HepG2 (cell line): ENCODE measurements at regions not wholly inside any gene's neighbourhood (a gene's known extent, or its start where the extent isn't known, plus 50 kb on each side); places are given as distances from the start of the nearest gene placed in this dataset.

Experiments
- ATAC-seq: fragments of 200-7000 bp; cut with Tn5 transposase; 3 replicates; pipeline ENCODE4 v1.9.1; 2020; ENCODE audit warnings: mild to moderate bottlenecking, moderate library complexity
- BruUV-seq: library from RNA; stranded (reverse); fragments of 400-500 nt; replicated peaks from 2 replicates; lab custom pipeline; 2021; lab: Mats Ljungman, UMichigan
- CTCF ChIA-PET: fragments of 300-600 bp; formaldehyde crosslinking; extraction: SDS; loops from one replicate; lab custom pipeline; 2021; ENCODE audit warnings: low total read pairs, inconsistent platforms, low intra/inter-chr PET ratio; lab: Yijun Ruan, JAX
- POLR2A ChIA-PET: fragments of 350-600 bp; sonication (Branson Sonifier 250); formaldehyde crosslinking; loops from one replicate; lab custom pipeline; 2020; ENCODE audit warnings: antibody characterized with exemption, inconsistent platforms; lab: Yijun Ruan, JAX
- DNase-seq: peaks from one replicate; pipeline ENCODE4 v3.0.0-alpha.2; 2015; ENCODE audit warnings: low spot score
- FAIRE-seq: peaks from 3 replicates; lab custom pipeline; 2011; peaks lifted over from hg19 to GRCh38; lab: Jason Lieb, UNC
- H2AFZ ChIP-seq: one replicate; pipeline ENCODE4 v1.6.1; 2011; ENCODE audit warnings: low read length, inconsistent platforms
- H3K27ac ChIP-seq: fragments of 300-600 bp; 3 replicates; pipeline ENCODE4 v1.8.0; 2011; ENCODE audit warnings: mixed run types, mild to moderate bottlenecking, mixed read lengths, low read length, inconsistent platforms; ENCODE audit not compliant: insufficient read depth; ENCODE audit errors: extremely low read length
- H3K27me3 ChIP-seq, 2 experiments: fragments of 200-600 bp in 1 of 2; 2 replicates in 1 of 2; 3 replicates in 1 of 2; pipeline versions ENCODE4 v1.6.0 to v1.8.0; 2011; ENCODE audit warnings: low read length in 2 of 2, mild to moderate bottlenecking in 2 of 2, moderate library complexity in 2 of 2, inconsistent platforms in 1 of 2; ENCODE audit not compliant: insufficient read depth in 2 of 2, control insufficient read depth in 1 of 2
- H3K36me3 ChIP-seq, 2 experiments: fragments of 200-600 bp in 1 of 2; replicated peaks in 1 of 2; 2 replicates in 1 of 2; 3 replicates in 1 of 2; pipeline versions ENCODE4 v1.5.1 to v1.8.0; 2011; ENCODE audit warnings: low read length in 2 of 2, inconsistent platforms in 1 of 2; ENCODE audit not compliant: insufficient read depth in 2 of 2, control insufficient read depth in 1 of 2
- H3K4me1 ChIP-seq: 2 replicates; pipeline ENCODE4 v1.5.1; 2012; ENCODE audit warnings: low read length, inconsistent platforms; ENCODE audit not compliant: insufficient read depth
- H3K4me2 ChIP-seq: 2 replicates; pipeline ENCODE4 v1.6.0; 2011; ENCODE audit warnings: low read depth, low read length, inconsistent platforms
- H3K4me3 ChIP-seq, 3 experiments: fragments of 200-600 bp in 1 of 3; sonication (generic), shearing (Covaris generic) in 1 of 3; replicated peaks in 1 of 3; 2 replicates each; pipeline ENCODE4 v1.5.1; 2011 to 2016; ENCODE audit warnings: low read length in 3 of 3, inconsistent platforms in 2 of 3, low read depth in 2 of 3, mild to moderate bottlenecking in 2 of 3, control low read depth in 1 of 3, mixed read lengths in 1 of 3; ENCODE audit not compliant: insufficient read depth in 1 of 3
- H3K79me2 ChIP-seq: one replicate; pipeline ENCODE4 v1.6.1; 2011; ENCODE audit warnings: low read length, inconsistent platforms; ENCODE audit not compliant: insufficient read depth
- H3K9ac ChIP-seq: 2 replicates; pipeline ENCODE4 v1.6.0; 2011; ENCODE audit warnings: mild to moderate bottlenecking, low read depth, low read length, inconsistent platforms; ENCODE audit not compliant: insufficient read depth
- H3K9me3 ChIP-seq: 2 replicates; pipeline ENCODE4 v1.5.1; 2012; ENCODE audit warnings: mild to moderate bottlenecking, low read length
- H4K20me1 ChIP-seq: 2 replicates; pipeline ENCODE4 v1.6.0; 2011; ENCODE audit warnings: inconsistent platforms, mild to moderate bottlenecking, low read length, moderate library complexity; ENCODE audit not compliant: insufficient read depth
- BCL6 ChIP-seq: IDR thresholded peaks from 2 replicates; pipeline ENCODE4 v1.6.1; 2016; ENCODE audit warnings: missing genetic modification reagents, missing compliant biosample characterization
- DNMT1 ChIP-seq: sonication (generic); formaldehyde crosslinking; IDR thresholded peaks from 2 replicates; pipeline ENCODE4 v1.5.1; 2020; ENCODE audit warnings: mild to moderate bottlenecking, missing genetic modification reagents
- RBM22 ChIP-seq: fragments of 200-400 bp; formaldehyde crosslinking; optimal IDR thresholded peaks from 2 replicates; pipeline ENCODE3; 2017; ENCODE audit warnings: mild to moderate bottlenecking, low read length, moderate library complexity
- ZFP37 ChIP-seq: sonication (generic); formaldehyde crosslinking; IDR thresholded peaks from 2 replicates; pipeline ENCODE4 v1.4.0; 2020; ENCODE audit warnings: missing genetic modification reagents, borderline replicate concordance
- ZNF101 ChIP-seq: sonication (generic); formaldehyde crosslinking; IDR thresholded peaks from 2 replicates; pipeline ENCODE4 v1.4.0; 2020; ENCODE audit warnings: mild to moderate bottlenecking, low read depth, missing genetic modification reagents, borderline replicate concordance
- ZNF33B ChIP-seq: sonication (generic); formaldehyde crosslinking; IDR thresholded peaks from 2 replicates; pipeline ENCODE4 v1.5.1; 2020; ENCODE audit warnings: mild to moderate bottlenecking, missing genetic modification reagents
- ZNF556 ChIP-seq: sonication (generic); formaldehyde crosslinking; IDR thresholded peaks from 2 replicates; pipeline ENCODE4 v1.4.0; 2020; ENCODE audit warnings: mild to moderate bottlenecking, missing genetic modification reagents, borderline replicate concordance
- ZNF75D ChIP-seq: sonication (generic); formaldehyde crosslinking; IDR thresholded peaks from 2 replicates; pipeline ENCODE4 v1.8.1; 2023; ENCODE audit warnings: missing genetic modification reagents, mild to moderate bottlenecking, borderline replicate concordance
- ZNF879 ChIP-seq: sonication (generic); formaldehyde crosslinking; IDR thresholded peaks from 2 replicates; pipeline ENCODE4 v1.8.1; 2023; ENCODE audit warnings: missing genetic modification reagents
- WGBS: methylation state at CpG from one replicate; pipeline ENCODE4 v1.1.6; 2017; ENCODE audit warnings: low lambda C conversion rate; 5-methylcytosine and 5-hydroxymethylcytosine counted together
- in situ Hi-C: cut with HindIII; loops from 2 replicates; pipeline ENCODE4 v1.10.0; 2017; ENCODE audit warnings: low pct_unique_long_range_greater_than_20kb; ENCODE audit not compliant: extremely low pct_ligation_motif_present
- intact Hi-C: fragments of 100-400 bp; cut with micrococcal nuclease; formaldehyde crosslinking; loops from one replicate; pipeline ENCODE4 v1.10.0; 2022; ENCODE audit not compliant: unreplicated experiment
- TF ChIP-seq, protein P1 (sequence below): IDR thresholded peaks from 2 replicates; pipeline ENCODE4 v1.6.1; 2016; ENCODE audit warnings: mild to moderate bottlenecking
- TF ChIP-seq, protein P2 (sequence below): conservative IDR thresholded peaks from 2 replicates; pipeline ENCODE4 v1.6.1; 2018; ENCODE audit warnings: missing genetic modification reagents
- TF ChIP-seq, protein P3 (sequence below): sonication (generic); formaldehyde crosslinking; IDR thresholded peaks from 2 replicates; pipeline ENCODE4 v1.5.1; 2020; ENCODE audit warnings: missing genetic modification reagents, mild to moderate bottlenecking, borderline replicate concordance
- TF ChIP-seq, protein P4 (sequence below): IDR thresholded peaks from 2 replicates; pipeline ENCODE4 v1.4.0; 2020; ENCODE audit warnings: mild to moderate bottlenecking, missing genetic modification reagents

DNA sequence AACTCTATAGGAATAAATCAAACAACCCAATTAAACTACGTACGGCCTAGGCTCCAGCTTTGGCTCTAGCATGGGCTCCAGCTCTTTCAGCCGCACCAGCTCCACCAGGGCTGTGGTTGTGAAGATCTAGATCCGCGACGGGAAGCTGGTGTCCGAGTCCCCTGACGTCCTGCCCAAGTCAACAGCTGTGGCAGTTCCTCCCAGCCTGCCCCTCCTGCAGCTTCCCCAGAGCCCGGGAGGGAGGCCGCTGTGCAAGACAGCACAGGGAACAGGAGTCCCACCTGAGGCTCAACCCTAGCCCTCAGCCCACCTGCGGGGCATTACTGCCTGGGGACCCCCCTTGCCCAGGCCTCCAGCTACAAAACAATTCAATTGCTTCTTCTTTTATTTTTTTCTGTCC is 2680.3 kb downstream of the PCDH7 start:
- TF ChIP-seq ZNF556 = no peak
- TF ChIP-seq, protein P1, sequence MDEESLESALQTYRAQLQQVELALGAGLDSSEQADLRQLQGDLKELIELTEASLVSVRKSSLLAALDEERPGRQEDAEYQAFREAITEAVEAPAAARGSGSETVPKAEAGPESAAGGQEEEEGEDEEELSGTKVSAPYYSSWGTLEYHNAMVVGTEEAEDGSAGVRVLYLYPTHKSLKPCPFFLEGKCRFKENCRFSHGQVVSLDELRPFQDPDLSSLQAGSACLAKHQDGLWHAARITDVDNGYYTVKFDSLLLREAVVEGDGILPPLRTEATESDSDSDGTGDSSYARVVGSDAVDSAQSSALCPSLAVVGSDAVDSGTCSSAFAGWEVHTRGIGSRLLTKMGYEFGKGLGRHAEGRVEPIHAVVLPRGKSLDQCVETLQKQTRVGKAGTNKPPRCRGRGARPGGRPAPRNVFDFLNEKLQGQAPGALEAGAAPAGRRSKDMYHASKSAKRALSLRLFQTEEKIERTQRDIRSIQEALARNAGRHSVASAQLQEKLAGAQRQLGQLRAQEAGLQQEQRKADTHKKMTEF (CRISPR knock-in tag) = no peak
- TF ChIP-seq, protein P2, sequence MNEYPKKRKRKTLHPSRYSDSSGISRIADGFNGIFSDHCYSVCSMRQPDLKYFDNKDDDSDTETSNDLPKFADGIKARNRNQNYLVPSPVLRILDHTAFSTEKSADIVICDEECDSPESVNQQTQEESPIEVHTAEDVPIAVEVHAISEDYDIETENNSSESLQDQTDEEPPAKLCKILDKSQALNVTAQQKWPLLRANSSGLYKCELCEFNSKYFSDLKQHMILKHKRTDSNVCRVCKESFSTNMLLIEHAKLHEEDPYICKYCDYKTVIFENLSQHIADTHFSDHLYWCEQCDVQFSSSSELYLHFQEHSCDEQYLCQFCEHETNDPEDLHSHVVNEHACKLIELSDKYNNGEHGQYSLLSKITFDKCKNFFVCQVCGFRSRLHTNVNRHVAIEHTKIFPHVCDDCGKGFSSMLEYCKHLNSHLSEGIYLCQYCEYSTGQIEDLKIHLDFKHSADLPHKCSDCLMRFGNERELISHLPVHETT = no peak
- TF ChIP-seq ZNF101 (CRISPR knock-in tag) = no peak
- TF ChIP-seq RBM22 = no peak
- no peak for TF ChIP-seq ZFP37 (CRISPR knock-in tag)
- no peak for TF ChIP-seq ZNF33B
- no peak for TF ChIP-seq ZNF75D (CRISPR knock-in tag)
- TF ChIP-seq ZNF879 (CRISPR knock-in tag) = no peak
- TF ChIP-seq, protein P3, sequence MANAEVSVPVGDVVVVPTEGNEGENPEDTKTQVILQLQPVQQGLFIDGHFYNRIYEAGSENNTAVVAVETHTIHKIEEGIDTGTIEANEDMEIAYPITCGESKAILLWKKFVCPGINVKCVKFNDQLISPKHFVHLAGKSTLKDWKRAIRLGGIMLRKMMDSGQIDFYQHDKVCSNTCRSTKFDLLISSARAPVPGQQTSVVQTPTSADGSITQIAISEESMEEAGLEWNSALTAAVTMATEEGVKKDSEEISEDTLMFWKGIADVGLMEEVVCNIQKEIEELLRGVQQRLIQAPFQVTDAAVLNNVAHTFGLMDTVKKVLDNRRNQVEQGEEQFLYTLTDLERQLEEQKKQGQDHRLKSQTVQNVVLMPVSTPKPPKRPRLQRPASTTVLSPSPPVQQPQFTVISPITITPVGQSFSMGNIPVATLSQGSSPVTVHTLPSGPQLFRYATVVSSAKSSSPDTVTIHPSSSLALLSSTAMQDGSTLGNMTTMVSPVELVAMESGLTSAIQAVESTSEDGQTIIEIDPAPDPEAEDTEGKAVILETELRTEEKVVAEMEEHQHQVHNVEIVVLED (CRISPR knock-in tag) = no peak
- TF ChIP-seq, protein P4, sequence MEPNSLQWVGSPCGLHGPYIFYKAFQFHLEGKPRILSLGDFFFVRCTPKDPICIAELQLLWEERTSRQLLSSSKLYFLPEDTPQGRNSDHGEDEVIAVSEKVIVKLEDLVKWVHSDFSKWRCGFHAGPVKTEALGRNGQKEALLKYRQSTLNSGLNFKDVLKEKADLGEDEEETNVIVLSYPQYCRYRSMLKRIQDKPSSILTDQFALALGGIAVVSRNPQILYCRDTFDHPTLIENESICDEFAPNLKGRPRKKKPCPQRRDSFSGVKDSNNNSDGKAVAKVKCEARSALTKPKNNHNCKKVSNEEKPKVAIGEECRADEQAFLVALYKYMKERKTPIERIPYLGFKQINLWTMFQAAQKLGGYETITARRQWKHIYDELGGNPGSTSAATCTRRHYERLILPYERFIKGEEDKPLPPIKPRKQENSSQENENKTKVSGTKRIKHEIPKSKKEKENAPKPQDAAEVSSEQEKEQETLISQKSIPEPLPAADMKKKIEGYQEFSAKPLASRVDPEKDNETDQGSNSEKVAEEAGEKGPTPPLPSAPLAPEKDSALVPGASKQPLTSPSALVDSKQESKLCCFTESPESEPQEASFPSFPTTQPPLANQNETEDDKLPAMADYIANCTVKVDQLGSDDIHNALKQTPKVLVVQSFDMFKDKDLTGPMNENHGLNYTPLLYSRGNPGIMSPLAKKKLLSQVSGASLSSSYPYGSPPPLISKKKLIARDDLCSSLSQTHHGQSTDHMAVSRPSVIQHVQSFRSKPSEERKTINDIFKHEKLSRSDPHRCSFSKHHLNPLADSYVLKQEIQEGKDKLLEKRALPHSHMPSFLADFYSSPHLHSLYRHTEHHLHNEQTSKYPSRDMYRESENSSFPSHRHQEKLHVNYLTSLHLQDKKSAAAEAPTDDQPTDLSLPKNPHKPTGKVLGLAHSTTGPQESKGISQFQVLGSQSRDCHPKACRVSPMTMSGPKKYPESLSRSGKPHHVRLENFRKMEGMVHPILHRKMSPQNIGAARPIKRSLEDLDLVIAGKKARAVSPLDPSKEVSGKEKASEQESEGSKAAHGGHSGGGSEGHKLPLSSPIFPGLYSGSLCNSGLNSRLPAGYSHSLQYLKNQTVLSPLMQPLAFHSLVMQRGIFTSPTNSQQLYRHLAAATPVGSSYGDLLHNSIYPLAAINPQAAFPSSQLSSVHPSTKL (CRISPR knock-in tag) = no peak
- no peak for TF ChIP-seq DNMT1
- no peak for TF ChIP-seq BCL6 (CRISPR knock-in tag)
- no peak overlapping the region for H3K4me3 ChIP-seq
- ATAC-seq = no peak

More for the DNA sequence above, 2680.3 kb downstream of the PCDH7 start:
- Histone ChIP-seq H3K79me2 (no peaks in the 10 kb centered on the region), H3K27ac (no peak overlapping the region), H3K4me1 (no peaks in the 10 kb centered on the region), H2AFZ (no peak overlapping the region), H4K20me1 (no peaks in the 10 kb centered on the region), H3K9me3 (peaks cover 55% of the 10 kb centered on the region), H3K9ac (no peak overlapping the region), H3K36me3 (no peaks in the 10 kb centered on the region), H3K4me2 (no peak overlapping the region), H3K27me3 (no peaks in the 10 kb centered on the region)
- 19% methylated on average over 3 of the region's 11 CpGs for WGBS
- BruUV-seq = no TSS peak
- intact Hi-C loops (no loop called here), in situ Hi-C loops (no loop called here)
- FAIRE-seq (no peak), DNase-seq (no peak)
- ChIA-PET POLR2A (no interaction called here), CTCF (no interaction called here)
